GF-D8 (cell line): ENCODE measurements at regions not wholly inside any gene's neighbourhood (a gene's known extent, or its start where the extent isn't known, plus 50 kb on each side); places are given as distances from the start of the nearest gene placed in this dataset.

Experiments used
- DNase-seq: peaks from one replicate; lab custom pipeline; 2025; lab: John Stamatoyannopoulos, UW

DNA sequence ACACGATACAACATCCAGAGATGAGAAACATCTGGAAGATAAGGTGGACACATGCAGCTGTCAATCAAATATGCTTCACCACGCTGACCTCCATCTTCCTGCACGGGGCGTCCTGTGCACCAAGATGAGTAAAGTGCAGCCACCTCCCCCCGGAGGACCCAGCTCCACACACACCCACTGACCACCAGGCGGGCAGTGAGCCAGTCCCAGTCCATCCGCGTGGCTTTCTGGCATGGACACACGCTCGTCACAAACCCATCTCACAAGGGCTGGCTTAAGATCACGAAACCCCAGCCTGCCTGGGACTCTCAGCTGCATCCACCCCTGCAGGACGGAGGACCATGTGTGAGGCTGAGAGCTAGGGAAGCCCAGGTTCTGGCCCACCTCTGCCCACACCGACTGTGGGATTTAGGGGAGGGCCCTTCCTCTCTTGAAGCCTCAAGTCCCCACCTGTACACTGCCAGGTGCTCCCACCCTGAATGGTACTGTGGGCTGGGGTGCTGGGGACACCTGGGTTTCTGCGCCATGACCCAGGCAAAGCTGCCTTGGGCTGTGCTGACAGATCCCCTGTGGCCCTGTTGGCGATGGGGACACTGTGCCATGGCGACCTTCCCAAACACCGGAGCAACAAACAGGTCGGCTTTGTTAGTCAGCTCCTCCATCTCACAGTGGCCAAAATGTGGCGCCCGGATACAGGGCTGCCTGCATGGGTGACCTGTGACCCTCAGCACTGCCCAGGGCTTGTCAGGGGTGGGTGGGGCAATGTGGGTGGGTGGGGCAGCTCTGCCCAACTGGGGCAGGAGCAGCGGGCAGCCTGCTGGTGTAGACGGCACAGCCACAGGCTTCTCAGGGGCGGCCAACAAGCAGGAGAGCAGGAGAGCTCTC is 629.0 kb downstream of the TBC1D22A start:
- DNase-seq = no peak

DNA sequence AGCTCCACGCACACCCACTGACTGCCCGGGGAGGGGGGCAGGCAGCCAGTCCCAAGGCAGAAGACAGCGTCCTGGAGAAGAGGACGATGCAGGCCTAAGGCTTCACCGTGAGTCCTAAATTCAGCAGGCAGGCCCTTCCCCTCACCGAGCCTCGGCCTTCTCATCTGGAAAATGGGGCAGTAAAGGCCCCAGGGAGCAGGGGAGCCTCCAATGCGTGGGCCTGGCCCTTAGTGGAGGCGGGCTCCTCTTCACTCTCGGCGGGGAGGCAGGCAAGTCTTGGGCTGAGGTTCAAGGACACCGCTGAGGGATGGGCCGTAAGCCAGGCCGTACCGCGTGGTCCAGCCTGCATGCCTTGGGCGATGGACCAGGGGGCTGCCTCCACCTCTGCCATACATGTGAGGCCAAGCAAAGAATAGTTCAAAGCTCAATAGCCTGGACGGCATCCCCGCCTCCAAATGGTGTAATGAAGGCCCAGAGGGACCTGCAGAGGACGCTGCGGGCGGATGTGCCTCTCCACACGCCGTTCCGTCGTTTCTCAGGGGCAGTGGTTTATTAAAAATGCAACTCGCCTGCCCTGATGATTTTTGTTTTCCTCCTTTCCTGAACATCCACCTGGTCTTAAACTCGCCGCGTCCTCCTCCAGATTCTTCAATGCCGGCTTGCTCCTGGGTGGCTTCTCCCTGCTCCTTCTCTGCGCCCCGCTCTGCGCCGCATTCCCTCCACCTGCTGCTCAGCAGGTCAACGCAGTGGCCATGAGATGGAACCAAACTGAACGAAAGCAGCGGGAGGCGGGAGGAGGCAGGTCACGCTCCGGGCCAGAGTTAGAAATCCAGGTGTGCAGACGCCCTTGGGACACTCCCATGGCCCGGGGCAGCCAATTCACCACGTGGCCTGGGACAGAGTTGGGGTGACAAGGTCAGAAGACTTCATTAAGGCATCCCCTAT is 627.8 kb downstream of the TBC1D22A start:
- DNase-seq = no peak

DNA sequence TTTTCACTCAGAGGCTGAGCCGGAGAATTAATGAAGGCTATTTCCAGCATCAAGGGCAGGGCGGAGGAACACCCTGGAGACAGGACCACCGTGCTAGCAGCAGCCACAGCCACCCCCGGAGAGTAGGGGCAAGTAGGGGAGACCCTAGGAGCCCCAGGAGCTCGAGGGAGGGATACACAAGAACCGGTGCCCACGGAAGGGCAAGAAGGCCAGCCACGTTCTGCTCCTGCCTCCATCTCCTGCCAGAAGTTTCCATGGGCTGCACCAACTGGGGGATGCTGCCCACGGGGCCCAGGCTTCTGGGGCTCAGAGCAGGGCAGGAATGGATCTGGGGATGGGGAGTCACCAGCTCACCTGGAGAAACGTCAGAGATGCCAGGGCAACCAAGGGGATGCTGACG is 626.8 kb downstream of the TBC1D22A start:
- DNase-seq = no peak

DNA sequence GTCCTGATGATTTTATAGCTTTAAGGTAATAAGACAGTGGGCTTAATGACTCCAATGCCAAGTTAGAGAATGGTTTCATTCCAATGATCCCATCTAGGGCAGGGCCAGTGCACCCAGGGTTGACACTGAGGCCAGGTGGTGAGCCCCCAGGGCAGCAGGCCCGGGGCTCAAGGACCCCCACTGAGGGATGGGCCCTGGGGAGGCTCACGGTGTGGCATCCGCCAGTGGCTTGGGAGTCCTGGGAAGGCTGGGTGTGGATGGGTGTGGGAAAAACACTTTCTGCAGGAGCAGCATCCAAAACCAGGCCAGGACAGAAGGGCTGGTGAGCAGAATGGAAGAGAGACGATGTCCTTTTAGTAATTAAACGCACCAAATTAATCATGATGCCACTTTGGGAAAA is 626.3 kb downstream of the TBC1D22A start:
- no peak for DNase-seq

DNA sequence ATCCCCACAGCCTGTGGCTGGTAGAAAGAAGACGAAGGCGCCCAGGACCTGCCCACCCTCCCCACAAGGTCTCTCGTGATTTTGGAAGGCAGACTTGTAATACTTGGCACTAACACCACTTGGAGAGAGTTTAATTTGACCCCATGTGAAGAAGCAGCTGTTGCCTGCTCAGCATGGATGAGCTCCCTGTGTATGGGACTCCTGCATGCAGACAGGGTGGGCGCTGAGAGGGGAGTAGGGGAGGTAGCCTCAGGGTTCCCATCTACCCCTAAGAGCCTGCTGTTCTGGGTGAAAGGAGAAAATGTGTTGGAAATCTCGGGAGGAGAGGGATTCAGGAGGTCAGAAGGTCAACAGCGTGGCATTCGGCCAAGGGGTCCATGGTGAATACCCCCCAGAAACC is 625.9 kb downstream of the TBC1D22A start:
- no peak for DNase-seq

DNA sequence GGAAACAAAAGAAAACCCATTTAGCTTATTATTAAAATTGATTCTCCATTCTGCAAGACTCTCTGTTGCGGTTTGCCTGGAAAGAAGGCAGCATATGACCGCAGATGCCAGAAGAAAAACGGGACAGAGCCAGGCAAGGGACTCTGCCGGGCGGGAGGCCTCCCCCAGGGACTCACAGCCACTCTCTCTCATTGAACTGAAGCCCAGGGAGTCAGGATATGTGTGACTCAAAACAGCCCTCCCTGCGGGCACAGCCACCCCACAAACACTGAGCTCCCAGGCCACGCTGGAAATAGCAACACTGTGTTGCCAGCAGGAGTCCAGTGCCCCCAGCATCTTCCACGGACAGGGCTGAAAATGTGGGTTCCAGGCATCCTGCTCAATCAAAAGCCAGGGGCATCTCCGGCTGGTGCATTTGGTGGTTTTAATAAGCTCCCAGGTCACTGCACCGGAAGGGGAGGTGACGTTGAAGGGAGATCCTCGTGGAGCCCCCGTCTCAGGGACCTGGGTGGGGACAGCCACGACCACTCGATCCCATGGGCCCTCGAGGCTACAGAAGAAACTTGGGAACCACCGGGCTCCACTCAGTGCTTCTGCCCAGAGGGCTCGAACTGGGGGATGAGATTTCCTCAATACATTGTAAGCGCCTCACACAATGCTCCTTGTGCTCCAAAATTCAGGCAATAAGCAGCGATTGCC is 624.5 kb downstream of the TBC1D22A start:
- DNase-seq = no peak

DNA sequence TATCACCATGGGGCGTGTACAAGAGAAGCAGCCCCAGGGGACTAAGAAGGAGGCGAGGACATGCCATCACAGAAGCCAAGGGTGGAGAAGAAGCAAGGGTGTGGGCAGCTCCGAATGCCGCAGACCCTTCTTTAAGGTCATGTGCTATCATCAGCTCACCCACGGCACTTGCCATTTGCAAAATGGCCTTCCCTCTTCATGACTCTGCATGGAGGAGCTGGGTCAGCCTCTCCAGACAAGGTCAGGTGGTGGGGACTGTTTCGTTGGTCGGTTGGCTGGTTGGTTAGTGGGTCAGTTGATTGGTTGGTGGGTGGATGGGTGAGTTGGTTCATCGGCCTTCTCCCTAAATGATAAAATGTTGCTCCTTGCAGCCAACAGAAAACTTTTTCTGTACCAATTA is 622.5 kb downstream of the TBC1D22A start:
- DNase-seq = no peak

DNA sequence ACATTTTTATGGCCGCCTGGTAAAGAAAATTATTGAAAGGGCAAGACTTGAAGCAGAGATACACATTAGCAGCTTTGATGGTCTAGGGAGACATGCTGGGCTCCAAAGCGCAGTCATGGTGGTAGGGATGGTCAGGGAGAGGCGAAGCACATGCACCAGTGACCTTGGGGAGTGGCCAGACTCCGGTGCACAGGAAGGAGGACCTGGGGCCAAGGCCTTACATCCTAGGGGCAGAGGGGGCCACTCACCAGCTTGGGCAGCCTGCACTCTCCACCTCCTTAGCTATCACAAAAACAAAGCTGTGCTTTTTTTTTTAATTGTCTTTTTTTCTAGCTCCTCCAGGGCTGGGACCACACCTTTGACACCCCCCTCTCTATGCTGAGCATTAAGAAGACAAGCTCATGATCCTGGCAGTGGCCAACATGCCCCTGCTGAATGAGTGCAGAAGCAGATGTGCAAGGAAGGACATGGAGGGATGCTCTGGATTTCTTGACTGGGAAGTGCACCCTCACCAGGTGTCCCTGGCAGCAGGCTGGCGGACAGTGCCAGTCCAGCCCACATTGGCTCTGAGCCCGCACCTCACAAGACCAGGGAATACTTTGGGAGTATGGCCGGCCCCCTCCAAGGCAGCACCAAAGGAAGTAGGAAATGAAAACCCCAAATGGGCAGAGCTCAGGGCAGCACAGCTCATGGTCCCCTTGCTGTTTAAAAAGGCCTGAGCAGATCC is 619.9 kb downstream of the TBC1D22A start:
- DNase-seq = no peak

DNA sequence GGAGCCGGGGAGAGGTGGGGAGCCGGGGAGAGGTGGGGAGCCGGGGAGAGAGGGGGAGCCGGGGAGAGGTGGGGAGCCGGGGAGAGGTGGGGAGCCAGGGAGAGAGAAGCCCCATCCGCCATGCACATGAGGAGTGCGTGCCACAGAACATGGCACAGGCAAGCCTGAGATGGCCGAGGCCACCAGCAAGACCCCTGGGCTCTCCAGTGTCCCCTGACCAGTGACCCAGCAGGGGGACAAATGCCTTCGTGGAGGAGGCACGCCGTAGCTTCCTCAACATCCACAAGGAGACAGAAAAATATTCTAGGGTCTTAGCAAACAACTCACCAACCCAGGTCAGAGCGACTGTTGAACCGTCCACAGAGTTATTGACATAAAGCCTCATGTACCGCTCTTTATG is 618.8 kb downstream of the TBC1D22A start:
- DNase-seq = no peak

DNA sequence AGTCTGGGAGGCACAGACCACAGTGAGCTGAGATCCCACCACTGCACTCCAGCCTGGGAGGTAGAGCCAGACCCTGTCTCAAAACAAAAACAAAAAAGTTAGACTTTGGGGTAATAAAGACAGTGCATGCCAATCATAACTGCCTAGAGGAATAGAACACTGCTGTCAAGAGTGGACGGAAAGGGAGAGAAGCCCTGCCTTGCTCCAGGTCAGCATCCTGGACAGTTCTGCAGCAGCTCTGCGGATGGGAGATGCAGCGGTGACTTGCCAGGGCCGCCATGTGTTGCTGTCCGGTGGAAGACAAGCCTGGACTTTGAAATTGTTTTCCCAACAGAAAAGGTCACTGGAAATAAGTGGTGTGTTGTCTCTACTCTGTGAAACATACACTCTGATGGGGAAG is 618.2 kb downstream of the TBC1D22A start:
- no peak for DNase-seq

DNA sequence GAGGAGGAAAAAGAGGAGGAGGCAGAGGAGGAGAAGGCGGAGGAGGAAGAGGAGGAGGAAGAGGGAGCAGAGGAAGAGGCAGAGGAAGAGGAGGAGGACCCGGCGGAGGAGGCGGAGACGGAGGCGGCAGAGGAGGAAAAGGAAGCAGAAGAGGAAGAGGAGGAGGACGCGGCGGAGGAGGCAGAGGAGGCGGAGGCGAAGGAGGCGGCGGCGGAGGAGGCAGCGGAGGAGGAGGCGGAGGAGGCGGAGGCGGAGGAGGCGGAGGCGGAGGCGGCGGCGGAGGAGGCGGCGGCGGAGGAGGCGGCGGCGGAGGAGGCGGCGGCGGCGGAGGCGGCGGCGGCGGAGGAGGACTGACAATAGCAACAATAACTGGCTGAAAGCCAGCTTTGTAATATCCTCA is 616.6 kb downstream of the TBC1D22A start:
- DNase-seq = no peak

DNA sequence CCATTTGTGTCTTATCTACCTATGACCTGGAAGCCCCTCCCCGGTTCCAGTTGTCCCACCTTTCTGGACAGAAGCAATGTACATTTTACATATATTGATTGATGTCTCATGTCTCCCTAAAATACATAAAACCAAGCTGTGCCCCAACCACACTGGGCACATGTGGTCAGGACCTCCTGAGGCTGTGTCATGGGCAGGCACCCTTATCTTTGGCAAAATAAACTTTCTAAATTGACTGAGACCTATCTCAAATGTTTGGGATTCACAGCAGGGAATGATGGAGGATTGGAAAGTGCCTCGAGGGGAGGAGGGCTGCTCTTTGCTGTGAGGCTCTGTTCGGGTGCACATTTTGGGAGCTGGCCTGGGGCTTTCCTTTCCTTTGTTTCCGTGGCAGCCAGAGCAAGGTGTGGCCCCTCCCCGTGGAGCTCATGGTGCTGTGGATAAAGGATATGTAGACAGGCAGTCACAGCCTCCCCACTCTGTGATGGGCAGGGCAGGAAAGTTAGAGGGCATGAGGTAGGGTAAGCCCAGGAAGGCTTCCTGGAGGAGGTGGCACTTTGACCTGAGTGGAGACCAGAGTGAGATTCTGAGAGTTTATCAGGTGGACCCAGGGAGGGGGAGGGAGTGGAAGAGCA is 615.6 kb downstream of the TBC1D22A start:
- DNase-seq = no peak

DNA sequence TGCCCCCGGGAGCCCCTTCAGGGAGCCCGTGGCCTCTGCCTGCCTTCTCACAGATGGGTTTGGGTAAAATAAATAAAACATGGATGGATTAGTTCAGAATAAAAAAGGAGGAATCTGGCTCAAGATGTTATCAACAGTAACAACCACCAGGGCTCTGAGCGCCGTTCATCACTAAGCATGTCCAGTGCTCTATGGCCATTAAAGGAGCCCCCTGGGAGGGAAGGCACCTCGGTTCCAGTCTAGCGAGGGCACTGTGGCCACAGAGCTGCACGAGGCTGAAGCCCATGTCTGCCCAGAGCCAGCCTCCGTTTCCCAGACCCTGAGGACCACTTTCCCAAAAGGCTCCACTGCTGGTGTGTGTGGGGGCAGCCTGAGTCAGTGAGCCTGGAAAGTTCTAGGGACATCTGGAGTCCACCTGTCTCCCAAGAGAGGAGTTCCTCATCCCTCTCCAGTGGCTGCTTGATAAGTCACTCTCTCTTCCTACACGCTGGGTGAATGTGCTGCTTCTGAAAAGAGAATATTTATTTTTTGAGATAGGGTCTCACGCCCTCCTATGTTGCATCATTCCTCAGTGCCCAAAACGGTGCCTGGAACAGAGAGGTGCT is 614.6 kb downstream of the TBC1D22A start:
- DNase-seq = no peak

DNA sequence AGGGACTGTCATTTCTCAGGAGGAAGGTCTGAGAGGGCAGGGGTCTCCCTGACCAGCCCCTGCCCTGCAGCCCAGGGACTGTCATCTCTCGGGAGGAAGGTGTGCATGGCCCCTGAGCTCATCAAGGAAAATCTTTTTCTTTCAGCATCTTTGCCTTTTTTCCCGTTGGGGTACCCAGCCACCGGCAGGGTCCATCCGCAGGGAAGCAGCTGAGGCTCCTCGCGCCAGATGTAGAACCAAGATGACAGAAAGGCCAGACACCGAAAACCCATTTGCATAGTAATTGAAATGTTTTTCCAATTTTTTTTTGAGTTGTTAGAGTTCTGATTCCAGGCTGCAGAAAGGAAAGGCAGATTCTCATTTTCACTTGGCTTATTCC is 613.9 kb downstream of the TBC1D22A start:
- no peak for DNase-seq

DNA sequence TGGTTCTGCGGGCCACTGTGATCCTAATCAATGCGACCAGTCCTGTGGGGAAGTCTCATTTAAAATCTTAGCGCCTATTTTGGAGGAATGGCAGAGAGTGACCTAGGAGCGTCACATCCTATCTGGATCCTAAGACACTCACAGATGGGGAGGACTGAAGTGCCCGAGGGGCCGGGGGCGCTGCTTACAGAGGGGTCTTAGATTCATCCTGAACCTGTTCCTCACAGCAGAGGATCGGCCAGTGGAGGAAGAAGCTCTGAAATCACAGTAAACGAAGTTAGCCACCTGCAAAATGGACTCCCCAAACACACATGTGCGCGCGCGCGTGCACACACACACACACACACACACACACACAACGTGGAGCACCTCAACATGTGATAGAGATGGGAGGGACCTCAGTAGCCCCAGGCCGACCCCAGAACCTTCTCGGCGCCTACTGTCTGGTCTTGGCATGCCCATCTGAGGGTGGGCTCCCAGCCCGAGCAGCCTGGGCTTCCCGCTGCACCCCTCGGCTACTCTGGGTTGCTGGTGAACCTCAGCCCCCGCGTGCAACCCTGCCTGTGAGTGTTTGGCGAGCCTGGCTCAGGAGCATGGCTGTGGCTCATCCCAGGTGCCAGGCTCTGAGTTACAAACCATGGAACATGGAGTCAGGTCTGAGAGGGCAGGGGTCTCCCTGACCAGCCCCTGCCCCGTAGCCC is 613.3 kb downstream of the TBC1D22A start:
- DNase-seq = no peak

DNA sequence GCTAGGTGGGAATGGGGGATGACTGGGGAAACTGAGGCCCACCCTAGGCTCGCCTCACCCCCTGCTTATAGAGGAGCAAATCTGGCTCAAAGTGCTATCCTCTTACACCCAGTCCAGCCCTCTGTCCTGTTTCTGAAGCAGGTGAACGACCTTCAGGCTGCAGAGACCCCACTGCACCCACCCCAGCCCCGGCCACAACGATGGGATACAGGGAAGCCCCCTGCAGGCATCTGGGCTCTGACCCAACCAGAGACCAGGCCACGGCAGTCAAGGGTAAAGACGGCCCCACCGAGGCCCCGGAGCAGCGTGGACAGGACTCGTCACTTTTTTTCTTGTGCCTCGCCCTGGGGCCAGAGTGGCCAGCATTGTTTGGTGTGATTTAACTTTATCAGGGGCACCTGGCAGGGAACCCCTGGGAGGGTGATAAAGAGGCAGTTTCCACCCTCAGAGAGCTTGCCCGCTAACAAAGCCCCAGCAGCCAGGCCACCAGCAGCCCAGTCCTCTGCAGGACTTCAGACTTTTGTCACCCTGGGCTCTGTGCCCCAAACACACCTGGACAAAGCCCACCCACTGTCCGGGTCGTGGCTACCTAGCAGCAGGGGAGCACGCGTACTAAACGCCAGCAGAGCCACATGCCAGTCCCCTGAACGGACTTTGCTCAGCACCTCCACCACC is 612.6 kb downstream of the TBC1D22A start:
- no peak for DNase-seq

DNA sequence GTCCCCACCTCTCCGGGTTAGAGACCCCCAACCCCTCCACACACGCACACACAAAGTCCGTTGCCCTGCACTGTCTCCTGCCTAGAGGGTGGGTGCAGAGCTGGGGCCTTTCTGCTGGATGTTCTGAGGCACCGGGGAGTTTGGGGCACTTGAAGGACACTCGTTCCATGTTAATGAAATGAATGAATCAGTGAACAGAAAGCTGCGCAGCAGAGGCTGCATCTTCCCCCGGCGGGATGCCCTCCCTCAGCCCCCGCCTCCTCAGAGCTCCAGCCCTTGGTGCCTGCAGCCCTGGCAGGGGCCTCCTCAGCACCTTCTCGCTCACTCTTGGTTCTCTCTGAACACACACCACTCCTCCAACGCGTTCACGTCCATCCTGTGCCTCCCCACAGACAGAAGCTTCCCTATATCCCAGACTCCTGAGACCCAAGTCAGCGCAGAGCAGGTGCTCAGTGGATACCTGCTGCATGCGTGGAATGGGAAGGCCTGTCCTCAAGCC is 611.9 kb downstream of the TBC1D22A start:
- DNase-seq = no peak

DNA sequence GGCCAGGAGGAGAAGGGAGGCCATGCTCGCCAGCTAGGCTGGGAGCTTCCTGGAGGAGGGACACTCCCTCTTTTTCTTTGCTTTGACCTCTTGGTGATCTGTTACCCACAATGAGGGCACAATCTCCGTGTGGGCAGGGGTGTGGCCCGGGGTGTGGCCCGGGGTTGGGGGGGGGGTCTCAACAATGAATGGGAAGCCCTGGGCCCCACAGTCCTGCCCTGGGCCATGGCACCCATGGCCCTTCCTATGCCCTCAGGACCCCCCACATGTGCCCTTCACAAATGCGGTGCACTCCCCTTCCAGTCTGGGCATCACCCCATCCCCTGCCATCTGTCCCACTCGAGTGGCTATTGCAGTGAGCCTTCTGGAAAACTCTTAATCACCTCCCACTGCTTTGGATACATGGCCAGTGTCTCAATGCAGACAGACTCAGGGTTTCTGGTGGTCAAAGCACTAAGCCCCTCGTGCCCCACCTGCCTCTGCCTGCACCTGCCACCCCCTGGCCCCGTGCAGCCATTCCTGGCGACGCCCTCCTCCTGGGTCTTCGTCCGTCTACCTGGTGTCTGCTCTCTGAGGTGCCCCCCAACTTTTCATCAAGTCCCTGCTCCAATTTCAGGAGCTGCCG is 611.3 kb downstream of the TBC1D22A start:
- no peak for DNase-seq
